MCF 10A (cell line): ENCODE measurements at regions not wholly inside any gene's neighbourhood (a gene's known extent, or its start where the extent isn't known, plus 50 kb on each side); places are given as distances from the start of the nearest gene placed in this dataset.
"Not testable (repeated sequence)": the region's sequence is repeated elsewhere in the genome, so short reads cannot be mapped to it uniquely, and the experiment has no call there.

Source experiments
- BruUV-seq: library from RNA; stranded (reverse); fragments of 400-500 nt; replicated peaks from 2 replicates; lab custom pipeline; 2021; lab: Mats Ljungman, UMichigan
- CTCF ChIA-PET: fragments of 300-600 bp; sonication (Branson Sonifier 250); formaldehyde crosslinking; extraction: SDS; loops from one replicate; lab custom pipeline; 2021; ENCODE audit warnings: antibody characterized with exemption, inconsistent platforms; lab: Yijun Ruan, JAX
- POLR2A ChIA-PET: fragments of 300-600, 350-650 bp; sonication (Branson Sonifier 250); formaldehyde crosslinking; extraction: SDS; loops from one replicate; lab custom pipeline; 2020; ENCODE audit warnings: antibody characterized with exemption, inconsistent platforms; lab: Yijun Ruan, JAX
- DNase-seq: peaks from one replicate; pipeline ENCODE4 v3.0.0-alpha.2; 2018; ENCODE audit not compliant: unreplicated experiment
- H3K27ac Mint-ChIP-seq: one replicate; pipeline ENCODE4 v1.8.0; 2022; ENCODE audit warnings: mild to moderate bottlenecking, low read depth, mixed read lengths; ENCODE audit not compliant: unreplicated experiment
- H3K27me3 Mint-ChIP-seq: one replicate; pipeline ENCODE4 v1.8.0; 2022; ENCODE audit warnings: mixed read lengths; ENCODE audit not compliant: insufficient read depth, unreplicated experiment
- H3K36me3 Mint-ChIP-seq: one replicate; pipeline ENCODE4 v1.8.0; 2022; ENCODE audit warnings: mild to moderate bottlenecking, moderate library complexity, mixed read lengths; ENCODE audit not compliant: insufficient read depth, unreplicated experiment
- H3K4me1 Mint-ChIP-seq: one replicate; pipeline ENCODE4 v1.8.0; 2022; ENCODE audit warnings: mixed read lengths; ENCODE audit not compliant: insufficient read depth, unreplicated experiment
- H3K4me3 Mint-ChIP-seq: one replicate; pipeline ENCODE4 v1.8.0; 2022; ENCODE audit warnings: mild to moderate bottlenecking, moderate library complexity, mixed read lengths; ENCODE audit not compliant: unreplicated experiment
- H3K9me3 Mint-ChIP-seq: one replicate; pipeline ENCODE4 v1.8.0; 2022; ENCODE audit warnings: mixed read lengths; ENCODE audit not compliant: unreplicated experiment
- intact Hi-C: fragments of 100-400 bp; cut with micrococcal nuclease; formaldehyde crosslinking; loops from 2 replicates; pipeline ENCODE4 v1.14.1; 2022
- TF ChIP-seq, protein P1 (sequence below): fragments of 200-600 bp; IDR thresholded peaks from one replicate; pipeline ENCODE4 v1.8.0; 2022; ENCODE audit warnings: antibody characterized with exemption, mild to moderate bottlenecking; ENCODE audit not compliant: unreplicated experiment

DNA sequence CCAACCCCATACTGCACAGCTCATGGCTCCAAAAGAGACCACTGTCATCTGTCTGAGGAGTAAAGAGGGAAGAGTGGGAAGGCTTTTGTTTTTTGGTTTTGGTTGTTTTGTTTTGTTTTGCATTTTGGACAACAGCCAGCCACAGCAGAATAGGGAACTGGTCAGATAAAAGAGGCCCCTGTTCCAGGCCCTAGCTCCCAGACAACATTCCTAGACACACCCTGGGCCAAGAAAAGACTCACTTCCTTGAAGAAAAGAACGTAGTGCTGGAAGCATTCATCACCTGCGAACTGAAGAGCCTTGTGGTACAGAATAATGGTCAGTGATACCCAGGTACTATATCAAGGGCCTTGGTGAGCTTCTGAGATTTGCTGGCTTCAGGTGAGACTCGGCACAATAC is 619.4 kb upstream of the SPANXN1 start:
- H3K4me1 Mint-ChIP-seq: peaks cover 25% of the 10 kb centered on the region
- no peaks in the 10 kb centered on the region for H3K36me3 Mint-ChIP-seq
- intact Hi-C loops: no loop called here
- no peaks in the 10 kb centered on the region for H3K27me3 Mint-ChIP-seq
- H3K4me3 Mint-ChIP-seq: no peak overlapping the region
- POLR2A ChIA-PET: no interaction called here
- peaks cover 10% of the 10 kb centered on the region for H3K9me3 Mint-ChIP-seq
- TF ChIP-seq, protein P1, sequence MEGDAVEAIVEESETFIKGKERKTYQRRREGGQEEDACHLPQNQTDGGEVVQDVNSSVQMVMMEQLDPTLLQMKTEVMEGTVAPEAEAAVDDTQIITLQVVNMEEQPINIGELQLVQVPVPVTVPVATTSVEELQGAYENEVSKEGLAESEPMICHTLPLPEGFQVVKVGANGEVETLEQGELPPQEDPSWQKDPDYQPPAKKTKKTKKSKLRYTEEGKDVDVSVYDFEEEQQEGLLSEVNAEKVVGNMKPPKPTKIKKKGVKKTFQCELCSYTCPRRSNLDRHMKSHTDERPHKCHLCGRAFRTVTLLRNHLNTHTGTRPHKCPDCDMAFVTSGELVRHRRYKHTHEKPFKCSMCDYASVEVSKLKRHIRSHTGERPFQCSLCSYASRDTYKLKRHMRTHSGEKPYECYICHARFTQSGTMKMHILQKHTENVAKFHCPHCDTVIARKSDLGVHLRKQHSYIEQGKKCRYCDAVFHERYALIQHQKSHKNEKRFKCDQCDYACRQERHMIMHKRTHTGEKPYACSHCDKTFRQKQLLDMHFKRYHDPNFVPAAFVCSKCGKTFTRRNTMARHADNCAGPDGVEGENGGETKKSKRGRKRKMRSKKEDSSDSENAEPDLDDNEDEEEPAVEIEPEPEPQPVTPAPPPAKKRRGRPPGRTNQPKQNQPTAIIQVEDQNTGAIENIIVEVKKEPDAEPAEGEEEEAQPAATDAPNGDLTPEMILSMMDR: no peak
- H3K27ac Mint-ChIP-seq: peak overlapping the region; percentile 55
- peak; percentile 32 for DNase-seq
- CTCF ChIA-PET: interaction anchor here (1.2 kb wide), 1 partner anchor 960 kb away, joined by 3 read pairs; no protein-coding TSS in a partner anchor
- BruUV-seq: no TSS peak

DNA sequence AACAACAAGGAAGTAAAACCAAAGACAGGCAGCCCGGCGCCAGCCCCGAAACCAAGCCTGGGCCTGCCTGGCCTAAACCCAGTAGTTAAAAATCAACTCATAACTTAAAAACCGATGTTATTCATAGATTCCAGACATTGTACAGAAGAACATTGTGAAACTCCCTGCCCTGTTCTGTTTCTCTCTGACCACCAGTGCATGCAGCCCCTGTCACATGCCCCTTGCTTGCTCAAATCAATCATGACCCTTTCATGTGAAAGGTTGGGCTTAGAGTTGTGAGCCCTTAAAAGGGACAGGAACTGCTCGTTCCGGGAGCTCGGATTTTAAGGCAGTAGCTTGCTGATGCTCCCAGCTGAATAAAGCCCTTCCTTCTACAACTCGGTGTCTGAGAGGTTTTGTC is 612.9 kb upstream of the SPANXN1 start:
- H3K36me3 Mint-ChIP-seq, CTCF ChIA-PET, H3K9me3 Mint-ChIP-seq, intact Hi-C loops, DNase-seq, BruUV-seq, H3K27me3 Mint-ChIP-seq, H3K4me3 Mint-ChIP-seq: not testable (repeated sequence)
- POLR2A ChIA-PET: interaction anchor here (0.6 kb wide), 1 partner anchor 285 kb away, joined by 5 read pairs; no protein-coding TSS in a partner anchor
- Mint-ChIP-seq H3K4me1 (peaks cover 16% of the 10 kb centered on the region), H3K27ac (peak overlapping the region; percentile 88)

DNA sequence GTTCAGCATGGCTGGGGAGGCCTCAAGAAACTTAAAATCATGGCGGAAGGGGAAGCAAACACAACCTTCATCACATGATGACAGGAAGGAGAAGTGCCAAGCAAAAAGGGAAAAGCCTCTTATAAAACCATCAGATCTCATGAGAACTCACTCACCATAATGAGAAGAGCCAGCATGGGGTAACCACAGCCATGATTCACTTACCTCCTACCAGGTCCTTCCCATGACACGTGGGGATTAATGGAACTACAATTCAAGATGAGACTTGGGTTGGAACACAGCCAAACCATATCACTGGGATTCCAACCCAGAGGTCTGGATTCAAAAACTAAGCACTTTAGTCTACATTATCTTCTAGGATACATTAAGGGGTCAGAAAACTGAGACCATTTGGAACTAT is 609.6 kb upstream of the SPANXN1 start:
- CTCF ChIA-PET: no interaction called here
- Mint-ChIP-seq H3K27me3 (no peaks in the 10 kb centered on the region), H3K27ac (no peak overlapping the region), H3K36me3 (no peaks in the 10 kb centered on the region), H3K4me1 (peaks cover 12% of the 10 kb centered on the region), H3K9me3 (peaks cover 8% of the 10 kb centered on the region), H3K4me3 (no peak overlapping the region)
- intact Hi-C loops: no loop called here
- POLR2A ChIA-PET: no interaction called here
- no TSS peak for BruUV-seq
- peak; percentile 22 for DNase-seq
- TF ChIP-seq, protein P1: no peak

DNA sequence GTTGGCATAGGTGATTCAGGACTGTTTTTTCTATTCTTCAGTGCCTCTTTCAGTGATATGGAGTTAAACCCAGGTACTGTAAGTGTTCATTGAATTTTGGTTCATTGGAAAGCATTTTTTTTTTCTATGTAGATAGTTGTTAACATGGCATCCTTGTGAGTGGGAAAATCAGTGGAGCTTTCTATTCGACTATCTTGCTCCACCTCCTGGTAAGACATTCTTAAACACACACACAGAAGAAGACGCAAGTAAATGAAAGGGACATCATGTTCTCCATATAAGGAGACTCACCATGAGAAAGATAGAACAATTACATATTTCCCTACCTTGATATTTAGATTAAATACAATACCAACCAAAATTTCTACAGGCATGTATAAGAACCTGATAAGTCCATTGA is 598.5 kb upstream of the SPANXN1 start:
- H3K27me3 Mint-ChIP-seq: no peaks in the 10 kb centered on the region
- ChIA-PET CTCF (interaction anchor here (0.9 to 1.0 kb wide), 2 partner anchors 17 to 32 kb away, joined by 3 read pairs; no protein-coding TSS in a partner anchor), POLR2A (no interaction called here)
- H3K27ac Mint-ChIP-seq: no peak overlapping the region
- H3K36me3 Mint-ChIP-seq: no peaks in the 10 kb centered on the region
- H3K4me1 Mint-ChIP-seq: no peaks in the 10 kb centered on the region
- no peak for DNase-seq
- TF ChIP-seq, protein P1: no peak
- BruUV-seq: no TSS peak
- intact Hi-C loops: no loop called here
- H3K4me3 Mint-ChIP-seq: no peak overlapping the region
- no peaks in the 10 kb centered on the region for H3K9me3 Mint-ChIP-seq
